Body of pancreas (tissue), 4 donors: ENCODE measurements at regions not wholly inside any gene's neighbourhood (a gene's known extent, or its start where the extent isn't known, plus 50 kb on each side); places are given as distances from the start of the nearest gene placed in this dataset.

Experiments
- POLR2A ChIP-seq, 3 donors: fragments of 450-650 bp; IDR thresholded peaks; one replicate each; pipeline ENCODE4 v1.6.1; 2016; ENCODE audit warnings: antibody characterized with exemption in 3 of 3, mild to moderate bottlenecking in 2 of 3
- TF ChIP-seq, protein P1 (sequence below), 7 experiments: fragments of 450-650 bp in 4 of 7; fragments of 200-600 bp in 3 of 7; sonication (generic) in 3 of 7; IDR thresholded peaks; one replicate each; pipeline ENCODE4 v1.5.1; 2016 to 2019; ENCODE audit warnings: antibody characterized with exemption in 7 of 7

DNA sequence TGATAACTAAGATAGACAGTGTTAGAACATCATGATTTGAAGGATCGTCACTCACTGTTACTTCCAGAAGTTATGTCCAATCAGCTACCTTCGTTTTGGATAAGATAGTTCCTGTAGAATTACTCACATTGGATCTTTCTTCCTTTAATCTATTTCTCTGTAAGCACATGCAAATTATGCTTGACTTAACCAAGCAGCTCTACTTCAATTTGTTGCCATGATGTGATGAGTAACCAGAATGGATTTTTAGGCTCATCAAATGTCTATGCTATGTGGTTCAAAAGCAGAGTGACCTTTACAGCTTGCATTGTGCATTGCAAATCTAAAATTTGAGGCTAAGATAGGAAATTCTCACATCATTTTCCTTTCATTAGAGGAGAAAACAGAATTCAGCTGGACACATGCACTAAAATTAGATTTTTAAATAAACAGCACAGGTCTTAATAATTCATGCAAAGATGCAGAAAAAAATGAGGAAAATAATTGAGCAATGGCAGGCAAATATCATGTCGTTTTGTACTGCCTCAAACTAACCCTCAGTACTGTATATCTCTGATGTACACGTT, 76.7 kb upstream of the ZFP64 start:
- no peak for TF ChIP-seq POLR2A (IDR thresholded peaks at IDR 0.05)
- TF ChIP-seq, protein P1, sequence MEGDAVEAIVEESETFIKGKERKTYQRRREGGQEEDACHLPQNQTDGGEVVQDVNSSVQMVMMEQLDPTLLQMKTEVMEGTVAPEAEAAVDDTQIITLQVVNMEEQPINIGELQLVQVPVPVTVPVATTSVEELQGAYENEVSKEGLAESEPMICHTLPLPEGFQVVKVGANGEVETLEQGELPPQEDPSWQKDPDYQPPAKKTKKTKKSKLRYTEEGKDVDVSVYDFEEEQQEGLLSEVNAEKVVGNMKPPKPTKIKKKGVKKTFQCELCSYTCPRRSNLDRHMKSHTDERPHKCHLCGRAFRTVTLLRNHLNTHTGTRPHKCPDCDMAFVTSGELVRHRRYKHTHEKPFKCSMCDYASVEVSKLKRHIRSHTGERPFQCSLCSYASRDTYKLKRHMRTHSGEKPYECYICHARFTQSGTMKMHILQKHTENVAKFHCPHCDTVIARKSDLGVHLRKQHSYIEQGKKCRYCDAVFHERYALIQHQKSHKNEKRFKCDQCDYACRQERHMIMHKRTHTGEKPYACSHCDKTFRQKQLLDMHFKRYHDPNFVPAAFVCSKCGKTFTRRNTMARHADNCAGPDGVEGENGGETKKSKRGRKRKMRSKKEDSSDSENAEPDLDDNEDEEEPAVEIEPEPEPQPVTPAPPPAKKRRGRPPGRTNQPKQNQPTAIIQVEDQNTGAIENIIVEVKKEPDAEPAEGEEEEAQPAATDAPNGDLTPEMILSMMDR (IDR thresholded peaks at IDR 0.05), result no peak
